Vagina (tissue), 2 donors: ENCODE measurements at regions not wholly inside any gene's neighbourhood (a gene's known extent, or its start where the extent isn't known, plus 50 kb on each side); places are given as distances from the start of the nearest gene placed in this dataset.

Experiments
- DNase-seq, 2 donors: peaks; one replicate each; pipeline ENCODE4 v3.0.0-alpha.2; 2017; ENCODE audit errors: extremely low spot score in 2 of 2
- H3K27ac ChIP-seq: fragments of 200-600 bp; sonication (generic); one replicate; pipeline ENCODE4 v1.5.1; 2019
- H3K27me3 ChIP-seq: fragments of 200-600 bp; sonication (generic); one replicate; pipeline ENCODE4 v1.5.1; 2019
- H3K36me3 ChIP-seq, 2 donors: fragments of 200-600 bp; sonication (generic); one replicate each; pipeline ENCODE4 v1.5.1; 2017 to 2019
- H3K4me1 ChIP-seq: fragments of 200-600 bp; sonication (generic); one replicate; pipeline ENCODE4 v1.5.1; 2019
- H3K4me3 ChIP-seq, 2 donors: fragments of 200-600 bp; sonication (generic); 1 replicate in 1 of 2; 2 replicates in 1 of 2; pipeline ENCODE4 v1.5.1; 2016 to 2019
- H3K9me3 ChIP-seq: fragments of 200-600 bp; sonication (generic); one replicate; pipeline ENCODE4 v1.5.1; 2019
- POLR2A ChIP-seq, 2 donors: fragments of 450-650 bp; IDR thresholded peaks; one replicate each; pipeline ENCODE4 v1.6.1; 2017; ENCODE audit warnings: antibody characterized with exemption in 2 of 2, mild to moderate bottlenecking in 2 of 2, moderate library complexity in 2 of 2
- POLR2AphosphoS5 ChIP-seq, 2 donors: sonication (generic); formaldehyde crosslinking; IDR thresholded peaks; one replicate each; pipeline ENCODE4 v1.9.0; 2017; ENCODE audit warnings: antibody characterized with exemption in 2 of 2, mild to moderate bottlenecking in 2 of 2, low read depth in 1 of 2; ENCODE audit not compliant: insufficient read depth in 1 of 2
- intact Hi-C: fragments of 100-400 bp; cut with DNase I; formaldehyde crosslinking; loops from one replicate; pipeline ENCODE4 v1.15.1; 2023
- TF ChIP-seq, protein P1 (sequence below), 3 experiments: fragments of 450-650 bp in 2 of 3; fragments of 200-600 bp in 1 of 3; sonication (generic) in 1 of 3; IDR thresholded peaks; one replicate each; pipeline ENCODE4 v1.5.1; 2017 to 2019; ENCODE audit warnings: antibody characterized with exemption in 3 of 3, mild to moderate bottlenecking in 2 of 3, moderate library complexity in 2 of 3

DNA sequence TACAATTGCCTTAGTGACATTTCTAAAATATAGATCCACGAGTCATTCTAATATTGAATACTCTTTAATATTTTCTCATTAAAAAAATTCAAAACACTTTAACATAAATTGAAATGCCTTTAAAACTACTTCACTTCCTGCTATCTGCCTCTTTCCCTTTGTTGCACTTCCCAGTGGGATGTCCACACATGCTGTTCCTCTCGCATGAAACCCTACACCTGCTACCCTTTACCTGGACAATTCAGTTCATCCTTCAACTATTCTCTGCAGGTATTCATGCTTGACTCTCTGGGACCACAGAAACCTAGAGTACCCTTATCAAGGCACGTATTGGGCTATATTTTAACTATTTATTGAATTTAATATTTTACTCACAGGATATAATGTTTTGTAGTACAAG is 373.3 kb upstream of the GALNT5 start:
- DNase-seq: no peak
- intact Hi-C loops: no loop called here
- H3K9me3 ChIP-seq: no peaks in the 10 kb centered on the region
- no peaks in the 10 kb centered on the region for H3K4me1 ChIP-seq
- H3K27me3 ChIP-seq: no peaks in the 10 kb centered on the region
- H3K36me3 ChIP-seq: no peaks in the 10 kb centered on the region
- TF ChIP-seq, protein P1, sequence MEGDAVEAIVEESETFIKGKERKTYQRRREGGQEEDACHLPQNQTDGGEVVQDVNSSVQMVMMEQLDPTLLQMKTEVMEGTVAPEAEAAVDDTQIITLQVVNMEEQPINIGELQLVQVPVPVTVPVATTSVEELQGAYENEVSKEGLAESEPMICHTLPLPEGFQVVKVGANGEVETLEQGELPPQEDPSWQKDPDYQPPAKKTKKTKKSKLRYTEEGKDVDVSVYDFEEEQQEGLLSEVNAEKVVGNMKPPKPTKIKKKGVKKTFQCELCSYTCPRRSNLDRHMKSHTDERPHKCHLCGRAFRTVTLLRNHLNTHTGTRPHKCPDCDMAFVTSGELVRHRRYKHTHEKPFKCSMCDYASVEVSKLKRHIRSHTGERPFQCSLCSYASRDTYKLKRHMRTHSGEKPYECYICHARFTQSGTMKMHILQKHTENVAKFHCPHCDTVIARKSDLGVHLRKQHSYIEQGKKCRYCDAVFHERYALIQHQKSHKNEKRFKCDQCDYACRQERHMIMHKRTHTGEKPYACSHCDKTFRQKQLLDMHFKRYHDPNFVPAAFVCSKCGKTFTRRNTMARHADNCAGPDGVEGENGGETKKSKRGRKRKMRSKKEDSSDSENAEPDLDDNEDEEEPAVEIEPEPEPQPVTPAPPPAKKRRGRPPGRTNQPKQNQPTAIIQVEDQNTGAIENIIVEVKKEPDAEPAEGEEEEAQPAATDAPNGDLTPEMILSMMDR (IDR thresholded peaks at IDR 0.05): no peak
- TF ChIP-seq POLR2AphosphoS5 (IDR thresholded peaks at IDR 0.05; ENCODE audit: insufficient read depth in 1 of 2, low read depth in 1 of 2) (no peak), POLR2A (IDR thresholded peaks at IDR 0.05) (no peak)
- no peak overlapping the region for H3K4me3 ChIP-seq
- H3K27ac ChIP-seq: no peak overlapping the region

DNA sequence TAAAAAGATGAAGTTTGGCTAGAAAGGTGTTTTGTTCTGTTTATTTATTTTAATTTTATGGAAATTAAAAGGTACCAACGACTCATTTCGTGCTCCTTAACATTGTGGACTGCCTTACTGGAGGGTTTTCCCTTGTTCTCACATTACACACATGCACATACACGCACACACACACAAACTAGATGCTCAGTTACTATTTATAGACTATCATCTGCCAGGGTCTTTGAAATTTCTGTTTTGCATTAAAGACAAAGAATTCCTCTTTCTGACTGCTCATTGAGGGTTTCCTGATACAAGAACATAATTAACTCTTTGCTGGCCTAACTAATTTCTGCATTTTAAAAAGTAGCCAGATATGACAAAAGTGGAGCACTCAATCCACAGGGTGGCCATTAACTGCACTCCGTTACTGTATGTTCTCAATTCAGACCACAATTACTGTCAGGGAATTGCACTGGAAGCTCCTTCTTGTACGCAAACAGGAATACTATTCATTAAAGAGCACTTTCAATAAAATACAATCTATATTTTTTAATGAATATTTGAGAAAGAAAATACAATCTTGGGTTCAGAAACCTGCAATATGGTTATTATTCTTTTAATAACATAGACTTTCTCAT is 366.9 kb upstream of the GALNT5 start:
- Histone ChIP-seq H3K4me1 (no peaks in the 10 kb centered on the region), H3K36me3 (no peaks in the 10 kb centered on the region), H3K4me3 (no peak overlapping the region), H3K9me3 (no peaks in the 10 kb centered on the region), H3K27me3 (no peaks in the 10 kb centered on the region), H3K27ac (no peak overlapping the region)
- intact Hi-C loops: no loop called here
- TF ChIP-seq POLR2AphosphoS5 (IDR thresholded peaks at IDR 0.05; ENCODE audit: insufficient read depth in 1 of 2, low read depth in 1 of 2) (no peak), POLR2A (IDR thresholded peaks at IDR 0.05) (no peak)
- TF ChIP-seq, protein P1 (IDR thresholded peaks at IDR 0.05): no peak
- DNase-seq: no peak

DNA sequence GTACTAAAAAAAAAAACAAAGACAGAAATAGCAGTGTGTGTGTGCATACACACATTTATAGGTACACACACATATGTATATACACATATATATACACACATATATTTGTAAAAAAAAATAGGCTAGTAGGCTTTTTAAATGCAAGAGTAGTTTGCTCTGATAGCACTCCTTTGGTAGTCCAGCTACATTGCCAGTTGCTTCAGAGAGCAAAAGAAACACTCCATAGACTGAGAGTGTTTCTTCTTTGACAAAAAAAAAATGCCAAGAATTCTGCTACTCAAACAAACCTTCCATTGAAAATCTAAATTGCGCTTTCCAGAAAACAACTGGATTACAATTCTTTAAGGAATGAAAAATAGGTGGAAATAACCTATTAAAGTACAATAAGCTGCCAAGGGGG is 365.9 kb upstream of the GALNT5 start:
- intact Hi-C loops: no loop called here
- H3K27me3 ChIP-seq: no peaks in the 10 kb centered on the region
- no peaks in the 10 kb centered on the region for H3K4me1 ChIP-seq
- no peaks in the 10 kb centered on the region for H3K9me3 ChIP-seq
- no peak overlapping the region for H3K4me3 ChIP-seq
- TF ChIP-seq POLR2AphosphoS5 (IDR thresholded peaks at IDR 0.05; ENCODE audit: insufficient read depth in 1 of 2, low read depth in 1 of 2): no peak
- no peak for TF ChIP-seq POLR2A (IDR thresholded peaks at IDR 0.05)
- TF ChIP-seq, protein P1 (IDR thresholded peaks at IDR 0.05): no peak
- DNase-seq: no peak
- no peak overlapping the region for H3K27ac ChIP-seq
- no peaks in the 10 kb centered on the region for H3K36me3 ChIP-seq

DNA sequence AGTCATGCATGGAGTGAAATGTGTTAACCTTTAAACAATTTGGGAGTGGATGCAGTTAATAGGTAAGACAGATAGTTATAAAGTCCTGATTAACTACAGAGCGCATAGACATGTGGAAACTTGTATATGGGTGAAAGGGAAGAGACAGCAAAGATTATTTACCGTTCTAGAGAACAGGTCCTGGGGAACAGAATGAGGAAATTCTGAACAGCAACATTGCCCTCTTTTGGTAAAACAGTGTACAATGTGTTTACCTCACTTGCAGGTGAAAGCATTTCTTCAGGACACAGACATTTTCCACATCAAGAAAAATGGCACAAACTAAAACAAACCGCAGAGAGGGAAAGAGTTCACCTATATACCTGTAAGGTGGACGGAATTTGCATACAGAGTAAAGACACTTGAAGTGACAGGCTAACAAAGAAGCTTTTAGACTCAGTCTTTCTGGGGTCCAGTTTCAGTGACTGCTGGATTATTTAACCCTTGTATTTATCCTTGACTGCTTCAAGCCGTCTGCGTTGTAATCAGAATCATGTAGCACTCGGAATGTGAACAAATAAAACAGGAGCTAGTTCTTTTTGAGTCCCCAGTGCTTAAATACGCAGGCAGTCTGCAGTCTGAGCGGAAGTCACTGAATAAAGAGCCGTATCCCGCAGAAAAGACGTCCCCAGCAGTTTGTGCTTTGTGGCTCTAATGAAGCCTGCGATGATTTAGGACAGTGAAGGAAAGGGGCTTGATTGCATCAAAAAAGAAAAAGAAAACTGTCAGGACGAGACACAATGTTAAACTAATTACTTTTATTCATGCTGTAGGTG is 364.8 kb upstream of the GALNT5 start:
- peak in 1 of 2 donors; percentile 52 for TF ChIP-seq POLR2AphosphoS5 (IDR thresholded peaks at IDR 0.05; ENCODE audit: insufficient read depth in 1 of 2, low read depth in 1 of 2)
- TF ChIP-seq, protein P1 (IDR thresholded peaks at IDR 0.05): peak in 2 of 3 experiments; percentile 22 to 31
- no peak for TF ChIP-seq POLR2A (IDR thresholded peaks at IDR 0.05)
- no peak for DNase-seq
- Histone ChIP-seq H3K27me3 (no peaks in the 10 kb centered on the region), H3K27ac (no peak overlapping the region), H3K4me3 (peak overlapping the region; percentile 9 to 32), H3K9me3 (no peaks in the 10 kb centered on the region), H3K4me1 (no peaks in the 10 kb centered on the region), H3K36me3 (no peaks in the 10 kb centered on the region)
- intact Hi-C loops: no loop called here

DNA sequence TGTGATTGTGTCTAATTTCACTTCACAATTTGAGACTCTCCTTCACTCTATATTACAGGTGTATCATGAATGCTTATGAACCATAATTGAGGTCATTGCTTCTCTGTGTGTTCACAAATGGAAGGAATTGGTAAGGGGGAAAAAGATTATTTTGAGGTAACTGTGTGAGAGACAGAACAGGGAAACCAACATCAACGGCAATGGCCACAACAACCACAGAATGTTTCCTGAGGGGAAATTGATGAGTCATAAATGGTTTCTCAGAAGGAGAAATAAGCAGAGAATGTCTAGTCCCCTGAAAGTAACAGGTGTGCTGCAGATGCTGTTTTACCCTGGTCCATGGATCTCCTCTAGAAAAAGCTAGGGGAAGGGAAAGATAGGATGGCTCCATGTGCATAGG is 361.2 kb upstream of the GALNT5 start:
- intact Hi-C loops: no loop called here
- H3K9me3 ChIP-seq: no peaks in the 10 kb centered on the region
- no peaks in the 10 kb centered on the region for H3K4me1 ChIP-seq
- DNase-seq: no peak
- H3K4me3 ChIP-seq: no peak overlapping the region
- no peak overlapping the region for H3K27ac ChIP-seq
- no peaks in the 10 kb centered on the region for H3K36me3 ChIP-seq
- no peaks in the 10 kb centered on the region for H3K27me3 ChIP-seq
- TF ChIP-seq, protein P1 (IDR thresholded peaks at IDR 0.05): no peak
- TF ChIP-seq POLR2AphosphoS5 (IDR thresholded peaks at IDR 0.05; ENCODE audit: insufficient read depth in 1 of 2, low read depth in 1 of 2): no peak
- no peak for TF ChIP-seq POLR2A (IDR thresholded peaks at IDR 0.05)
